GM18873 (cell line): ENCODE measurements at regions not wholly inside any gene's neighbourhood (a gene's known extent, or its start where the extent isn't known, plus 50 kb on each side); places are given as distances from the start of the nearest gene placed in this dataset.

Source experiments
- ATAC-seq: cut with Tn5 transposase; IDR thresholded peaks from one replicate; pipeline ENCODE4 v1.9.1; 2021; ENCODE audit warnings: mild to moderate bottlenecking, moderate library complexity, moderate number of reproducible peaks; ENCODE audit not compliant: unreplicated experiment, low FRiP score

DNA sequence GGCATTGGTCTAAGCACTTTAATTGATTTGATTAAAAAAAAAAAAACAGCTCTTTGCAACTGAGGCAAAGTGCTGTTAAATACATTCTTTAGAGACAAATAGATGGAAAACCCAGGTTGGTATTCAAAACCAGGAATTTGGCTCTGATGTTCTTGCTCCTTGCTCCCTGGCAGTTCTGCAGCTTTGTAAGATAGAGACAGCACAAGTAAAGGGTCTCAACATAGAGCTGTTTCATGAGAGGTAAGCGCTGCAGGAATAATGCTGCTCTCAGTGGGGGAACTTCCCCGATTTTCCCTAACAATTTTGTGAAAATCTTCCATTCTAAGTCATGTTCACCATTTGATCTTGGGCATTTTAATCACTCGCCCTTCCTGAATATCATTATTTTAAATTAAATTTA lies 479.5 kb upstream of the HS3ST1 start:
- ATAC-seq = no peak

DNA sequence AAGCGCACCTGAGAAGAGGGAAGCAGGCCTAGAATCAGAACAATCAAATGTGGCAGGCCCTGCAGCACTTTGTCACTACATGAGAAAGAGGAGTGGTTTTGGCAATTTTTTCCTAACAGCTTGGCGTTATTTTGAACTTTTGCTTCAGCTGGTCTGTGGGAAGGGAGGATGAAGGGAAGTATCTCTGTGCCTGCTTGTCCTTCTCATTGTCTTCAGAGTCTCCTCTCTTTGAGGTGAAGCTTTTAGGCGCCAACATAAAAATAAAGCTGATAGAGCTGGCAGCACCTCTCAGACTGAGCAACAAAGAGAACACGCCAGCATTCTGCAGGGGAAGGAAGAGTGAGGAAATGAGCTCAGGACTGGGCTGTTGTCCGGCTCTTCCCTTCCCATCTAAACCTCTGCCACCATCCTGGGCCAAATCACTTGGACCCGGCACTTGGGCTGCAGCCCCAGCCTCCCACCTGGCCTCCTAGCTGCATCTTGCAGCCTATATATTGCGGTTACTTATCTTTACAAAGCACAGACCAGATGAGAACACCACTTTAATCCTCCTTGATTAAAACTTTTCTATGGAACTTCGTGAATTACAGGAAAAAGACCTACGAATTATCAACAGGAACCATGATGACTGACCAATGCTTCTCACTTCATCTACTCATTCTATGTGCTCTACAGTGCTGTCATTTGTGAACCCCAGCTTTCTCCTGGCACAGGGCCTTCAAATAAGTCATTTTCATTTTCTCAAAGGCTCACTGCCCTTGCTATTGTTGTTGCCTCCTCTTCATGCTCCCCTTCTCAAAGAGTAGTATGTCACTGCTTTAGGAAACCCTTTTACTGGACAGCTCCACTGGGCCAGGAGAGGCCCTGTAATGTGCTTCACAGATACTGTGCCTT lies 476.4 kb upstream of the HS3ST1 start:
- no peak for ATAC-seq

DNA sequence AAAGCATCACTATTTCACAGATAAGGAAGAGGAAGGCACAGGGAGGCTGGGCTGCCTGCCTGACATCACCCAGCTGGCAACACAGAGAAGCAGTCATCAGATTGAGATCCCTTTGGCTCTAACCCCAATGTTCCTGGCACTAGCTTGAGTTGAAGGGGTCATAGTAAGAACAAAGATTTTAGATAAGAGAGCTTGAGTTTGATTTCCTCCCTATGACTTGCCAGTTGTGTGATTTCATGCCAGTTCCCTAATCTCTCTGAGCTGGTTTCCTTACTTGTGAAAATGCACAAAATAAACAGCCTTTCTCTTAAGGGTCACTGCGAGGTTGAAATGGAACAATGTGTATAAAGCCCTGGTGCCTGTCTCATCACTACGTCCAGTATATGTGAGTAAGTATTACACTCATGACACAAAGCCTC lies 475.4 kb upstream of the HS3ST1 start:
- ATAC-seq = no peak

DNA sequence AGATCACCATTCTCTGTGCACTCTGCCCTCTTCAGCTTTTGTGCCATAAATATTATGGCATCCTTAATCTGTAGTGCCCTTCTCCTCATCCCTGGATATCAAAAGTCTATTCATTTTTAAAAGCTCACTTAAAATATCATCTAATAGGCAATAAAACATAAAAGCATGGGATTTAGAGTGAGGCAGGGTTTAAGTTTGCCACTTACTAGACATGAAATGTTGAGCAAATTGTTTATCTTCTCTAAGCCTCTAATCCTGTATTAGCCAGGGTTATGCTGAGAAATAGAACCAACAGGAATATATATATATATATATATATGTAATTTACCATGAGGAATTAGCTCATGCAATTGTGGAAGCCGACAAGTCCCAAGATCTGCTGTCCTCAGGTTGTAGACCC lies 472.4 kb upstream of the HS3ST1 start:
- no peak for ATAC-seq

DNA sequence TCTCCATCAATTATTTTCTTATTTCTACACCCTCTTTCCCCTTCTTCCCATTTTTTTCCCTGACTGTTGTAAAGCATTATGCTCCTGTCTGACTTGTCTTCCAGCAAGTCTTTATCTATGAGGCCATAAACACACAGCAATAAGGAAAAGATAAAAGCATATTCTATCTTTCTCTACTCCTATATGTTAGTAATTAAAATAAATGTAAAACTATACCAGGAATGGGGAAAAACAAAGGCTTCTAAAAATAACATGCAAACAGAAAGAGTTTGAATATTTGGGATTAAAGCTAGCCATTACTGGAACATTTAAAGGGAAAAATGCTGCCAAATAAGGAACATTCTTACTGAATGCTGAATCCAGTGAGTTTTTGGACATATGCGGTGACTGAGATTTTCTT lies 471.7 kb upstream of the HS3ST1 start:
- ATAC-seq = no peak

DNA sequence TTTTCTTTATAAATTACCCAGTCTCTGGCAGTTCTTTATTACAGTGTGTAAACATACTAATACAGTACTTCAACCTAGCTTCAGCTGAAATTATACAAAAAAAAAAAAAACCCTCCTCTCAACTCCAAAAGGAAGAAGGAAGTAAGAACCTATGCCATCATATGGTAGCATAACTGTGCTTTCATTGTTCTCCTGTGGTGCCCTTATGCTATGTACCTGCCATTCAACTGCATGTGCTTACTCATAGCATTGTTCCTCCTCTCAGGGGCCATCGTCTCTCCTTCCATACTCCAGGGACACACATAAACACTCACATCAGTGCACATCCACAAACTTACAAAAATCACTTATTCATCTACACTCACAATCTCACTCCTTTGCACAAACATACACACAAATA lies 470.1 kb upstream of the HS3ST1 start:
- no peak for ATAC-seq

DNA sequence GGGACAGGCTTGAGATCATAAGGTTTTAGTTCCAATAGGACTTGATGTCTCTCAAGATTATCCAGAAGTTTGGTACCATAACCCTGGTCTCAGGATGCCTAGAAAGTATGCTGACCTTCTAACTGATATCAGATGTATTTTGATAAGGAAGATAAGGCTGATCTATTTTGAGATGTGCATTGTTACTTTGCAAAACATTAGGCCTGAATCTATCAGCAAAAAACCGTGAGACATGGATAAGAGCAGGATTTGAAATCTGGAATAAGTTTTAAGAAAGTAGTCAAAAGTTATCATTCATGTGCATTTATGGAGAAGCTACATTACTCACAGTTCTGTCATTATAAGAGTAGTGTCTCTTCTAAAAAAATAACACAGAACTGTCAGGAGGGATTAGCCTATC lies 467.1 kb upstream of the HS3ST1 start:
- no peak for ATAC-seq

DNA sequence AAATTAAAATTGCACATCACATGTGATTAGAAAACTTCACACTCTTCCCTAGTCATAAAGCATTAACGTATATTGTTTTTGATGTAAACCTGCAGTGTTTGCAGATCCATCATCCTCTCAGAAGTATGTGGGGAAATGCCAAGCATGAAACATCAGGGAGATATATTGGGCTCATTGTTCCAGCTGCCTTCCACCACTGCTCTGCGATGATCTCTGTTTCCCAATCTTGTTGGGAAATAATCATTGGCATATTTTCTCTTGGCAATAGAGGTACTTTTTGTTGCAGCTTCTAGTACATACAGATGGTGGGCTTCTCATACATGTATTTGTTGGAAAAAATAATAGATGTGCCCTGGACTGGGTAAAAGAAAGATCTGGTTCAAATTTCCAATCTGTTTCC lies 466.3 kb upstream of the HS3ST1 start:
- ATAC-seq = no peak

DNA sequence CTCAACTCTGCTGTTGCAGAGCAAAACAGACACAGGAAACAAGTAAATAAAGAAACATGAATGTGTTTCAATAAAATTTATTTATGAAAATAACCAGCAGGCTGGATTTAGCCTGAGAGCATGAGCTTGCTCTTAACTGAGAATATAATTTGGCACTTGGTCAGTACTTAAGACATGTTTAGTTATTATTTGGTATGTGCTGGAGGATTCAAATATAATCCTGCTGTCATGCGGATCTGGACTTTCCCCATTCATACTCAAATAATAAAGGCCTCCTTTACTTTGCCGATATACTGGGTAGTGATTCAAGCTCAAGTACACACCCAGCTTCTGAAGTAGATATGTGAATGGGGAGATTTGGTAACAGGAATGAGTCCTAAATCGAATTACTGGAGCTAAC lies 465.5 kb upstream of the HS3ST1 start:
- no peak for ATAC-seq

DNA sequence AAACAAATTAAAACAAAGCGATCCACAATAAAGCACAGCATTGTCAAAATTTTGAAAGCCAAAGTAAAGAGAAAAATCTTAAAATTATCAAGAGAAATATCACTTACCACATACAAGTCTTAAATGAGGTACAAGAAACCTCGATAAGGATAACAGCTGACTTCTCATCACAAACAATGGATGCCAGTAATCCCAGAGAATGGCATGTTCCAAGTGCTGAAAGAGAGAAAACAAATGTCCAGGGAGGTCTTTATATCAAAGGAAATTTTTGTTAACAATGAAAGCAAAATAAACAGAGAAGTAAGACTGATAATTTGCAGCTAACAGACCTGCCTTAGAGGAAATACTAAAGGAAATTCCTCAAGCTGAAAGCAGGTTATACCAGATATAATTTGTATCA lies 460.4 kb upstream of the HS3ST1 start:
- ATAC-seq = no peak

DNA sequence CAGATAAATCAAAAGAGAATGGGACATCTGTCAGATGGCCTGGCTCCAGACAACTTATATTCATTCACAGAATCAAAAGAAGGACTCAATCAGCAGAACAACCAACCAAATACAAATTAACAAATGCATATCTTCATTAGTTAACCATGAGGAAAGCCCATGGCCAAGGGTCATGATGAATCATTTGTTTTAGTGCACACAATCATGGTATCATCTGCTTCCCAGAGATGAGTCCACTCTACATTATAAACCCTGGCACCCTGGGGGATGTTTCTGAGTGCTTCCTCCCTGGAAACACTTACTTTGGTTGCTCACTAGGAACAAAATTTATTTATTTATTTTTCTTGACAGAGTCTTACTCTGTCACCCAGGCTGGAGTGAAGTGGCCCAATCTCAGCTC lies 453.3 kb upstream of the HS3ST1 start:
- ATAC-seq = no peak

DNA sequence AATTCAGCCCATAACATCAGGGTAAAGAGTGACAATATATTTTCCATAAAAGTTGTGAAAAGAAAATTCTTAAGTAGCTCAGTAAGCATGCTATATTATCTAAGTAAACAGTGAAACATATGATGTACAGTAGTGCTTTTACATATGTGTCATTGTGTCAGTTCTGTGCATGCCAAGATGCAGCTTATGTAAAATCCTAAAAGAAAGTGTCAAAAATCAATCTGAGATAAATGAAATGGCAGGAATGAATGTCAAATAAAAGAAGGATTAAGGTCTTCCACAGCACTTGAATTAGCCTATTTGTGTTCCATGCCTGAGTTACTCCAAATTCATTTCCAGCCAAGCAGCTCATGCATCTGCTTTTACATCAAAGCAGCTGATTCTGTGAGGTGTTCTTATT lies 452.7 kb upstream of the HS3ST1 start:
- ATAC-seq = no peak

DNA sequence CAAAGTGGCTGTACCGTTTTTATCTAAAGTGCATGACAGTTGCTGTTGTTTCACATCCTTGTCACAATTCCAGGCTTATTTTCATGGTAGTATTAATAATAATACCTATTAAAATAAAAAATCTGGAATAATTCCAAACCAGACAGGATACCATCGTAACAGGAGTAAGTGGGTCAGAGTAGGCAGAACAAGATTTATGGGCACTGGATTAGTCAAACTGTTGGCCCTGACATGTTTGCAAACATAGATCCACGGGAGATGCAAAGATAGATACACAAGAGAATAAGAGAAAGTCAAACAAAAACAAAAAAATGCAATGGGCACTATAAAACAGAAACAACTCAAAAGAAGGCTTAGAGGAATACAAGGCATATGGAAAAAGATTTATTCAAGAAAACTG lies 449.5 kb upstream of the HS3ST1 start:
- no peak for ATAC-seq

DNA sequence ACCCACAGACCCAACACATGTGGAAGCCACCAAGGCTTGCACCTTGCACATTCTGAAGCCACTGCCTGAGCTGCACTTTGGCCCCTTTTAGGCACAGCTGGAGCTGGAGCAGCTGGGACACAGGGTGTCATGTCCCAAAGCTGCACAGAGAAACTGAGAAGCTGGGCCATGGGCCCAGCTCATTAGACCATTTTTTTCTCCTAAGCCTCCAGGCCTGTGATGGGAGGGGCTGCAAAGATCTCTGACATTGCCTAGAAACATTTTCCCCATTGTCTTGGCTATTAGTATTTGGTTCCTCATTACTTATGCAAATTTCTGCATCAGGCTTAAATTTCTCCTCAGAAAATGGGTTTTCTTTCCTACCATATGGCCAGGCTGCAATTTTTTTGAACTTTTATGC lies 447.4 kb upstream of the HS3ST1 start:
- ATAC-seq = no peak

DNA sequence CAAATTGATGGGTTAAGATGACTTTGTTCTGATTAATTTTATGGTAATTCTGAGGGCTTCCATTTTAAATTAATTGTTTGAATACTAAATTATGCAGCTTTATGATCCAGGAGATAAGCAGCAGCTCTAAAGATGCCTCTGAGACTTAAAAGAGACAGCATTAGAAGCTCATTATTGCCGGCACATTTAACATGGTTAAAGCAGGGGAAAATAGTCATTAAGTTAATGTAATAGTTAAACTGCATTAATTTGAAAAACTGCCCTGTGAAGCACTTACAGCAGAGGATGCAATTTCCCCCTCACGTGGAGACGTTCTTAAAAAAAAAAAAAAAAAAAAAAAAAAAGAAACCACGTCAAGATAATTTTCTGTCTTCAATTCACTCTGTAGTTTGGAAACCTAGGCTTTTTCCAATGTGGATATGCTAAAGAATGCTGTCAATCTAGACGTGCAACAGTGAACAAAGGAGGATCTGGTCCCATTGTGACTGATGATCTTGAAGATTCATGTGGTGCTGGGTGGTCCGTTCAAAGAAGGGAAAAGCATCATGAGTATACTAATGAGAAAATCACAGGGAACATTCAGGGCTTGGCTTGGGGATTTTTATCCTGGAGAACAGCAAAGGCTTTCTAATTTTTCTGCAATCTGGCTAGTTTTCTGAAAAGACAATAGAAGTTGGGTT lies 440.6 kb upstream of the HS3ST1 start:
- no peak for ATAC-seq

DNA sequence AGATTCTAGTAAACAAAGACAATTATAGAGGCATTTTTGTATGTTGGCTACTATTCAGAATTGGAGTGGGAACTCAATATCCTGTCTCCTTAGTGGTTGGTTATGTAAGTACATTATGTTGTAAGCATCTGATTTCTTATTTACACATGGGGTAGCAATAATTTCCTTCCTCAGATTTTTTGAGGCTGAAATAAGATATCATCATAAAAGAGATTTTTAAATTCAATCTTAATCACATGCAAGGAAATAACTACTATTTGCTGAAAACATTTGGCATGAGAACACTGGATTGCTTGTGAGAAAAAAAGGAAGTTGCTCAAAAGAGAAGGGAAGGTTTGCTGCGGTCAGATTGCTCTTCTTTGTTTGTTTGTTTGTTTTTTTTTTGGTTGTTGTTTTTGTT lies 437.7 kb upstream of the HS3ST1 start:
- no peak for ATAC-seq

DNA sequence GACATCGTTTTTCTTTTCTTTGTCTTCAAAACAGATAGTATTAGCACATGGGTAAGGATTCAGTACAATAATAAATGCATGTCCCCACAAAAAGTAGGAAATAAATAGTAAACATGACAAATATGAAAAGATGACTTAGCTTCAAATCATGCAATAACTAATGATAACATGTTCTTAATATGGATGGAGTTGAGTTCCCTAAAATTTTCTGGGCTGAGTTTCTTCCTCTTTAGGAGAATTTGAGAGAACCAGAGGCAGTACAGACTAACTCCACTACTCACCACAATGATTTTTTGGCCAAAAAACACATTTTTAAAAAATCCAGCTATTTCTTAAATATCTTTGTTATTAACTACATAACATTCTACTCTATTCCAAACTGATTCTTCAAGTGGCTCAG lies 432.3 kb upstream of the HS3ST1 start:
- no peak for ATAC-seq

DNA sequence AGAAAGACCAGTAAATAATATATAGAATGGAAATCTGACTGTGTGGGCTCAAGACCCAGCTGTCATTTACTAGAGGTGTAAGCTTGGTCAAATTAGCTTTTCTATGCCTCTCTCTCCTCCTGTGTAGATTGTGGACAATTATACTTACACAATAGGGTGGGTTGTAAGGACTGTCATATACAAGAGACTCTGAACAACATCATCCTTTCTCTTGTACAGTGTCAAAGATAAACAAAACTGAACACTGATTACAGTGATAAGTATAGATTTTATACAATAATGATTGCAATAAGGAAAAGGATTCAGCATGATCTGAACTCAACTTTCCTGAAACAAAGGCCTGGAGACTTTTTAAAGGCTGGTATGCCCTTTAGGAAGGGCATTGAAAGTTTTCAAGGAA lies 429.2 kb upstream of the HS3ST1 start:
- ATAC-seq = no peak

DNA sequence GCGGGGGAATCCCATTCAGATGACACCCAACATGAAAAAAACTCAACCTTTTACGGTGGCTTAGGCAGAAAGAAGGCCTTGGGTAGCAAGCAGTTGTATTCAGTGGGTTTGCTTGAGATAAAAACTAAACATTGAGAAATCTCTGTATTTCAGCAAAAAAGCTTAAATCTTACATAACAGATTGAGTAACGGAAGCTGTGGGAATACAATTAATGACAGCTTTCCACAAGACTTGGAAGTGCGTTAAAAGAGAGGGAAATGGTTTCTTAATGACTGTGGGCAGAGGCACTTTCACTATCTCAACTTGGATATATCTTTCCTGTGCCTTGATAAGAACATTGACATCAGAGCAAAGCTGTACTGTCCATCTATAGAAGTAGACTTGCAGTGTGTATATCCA lies 418.5 kb upstream of the HS3ST1 start:
- ATAC-seq = no peak

DNA sequence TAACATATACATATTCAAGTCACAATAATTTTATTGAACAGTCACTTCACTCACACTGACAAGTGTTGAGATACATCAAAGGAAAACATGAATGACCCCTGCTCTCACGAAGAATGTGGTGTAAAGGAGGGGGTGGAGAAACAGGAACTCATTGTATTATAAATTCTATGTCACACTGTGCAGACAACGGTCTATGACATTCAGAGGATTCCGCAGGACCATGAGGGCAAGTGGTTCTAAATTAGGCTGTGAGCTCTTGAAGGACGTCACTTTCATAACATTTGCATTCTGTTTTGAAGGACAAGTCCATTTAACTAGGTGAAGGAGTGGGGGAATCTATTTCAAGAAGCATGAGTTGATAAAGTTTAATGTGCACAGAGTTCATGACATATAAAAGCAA lies 415.2 kb upstream of the HS3ST1 start:
- no peak for ATAC-seq

DNA sequence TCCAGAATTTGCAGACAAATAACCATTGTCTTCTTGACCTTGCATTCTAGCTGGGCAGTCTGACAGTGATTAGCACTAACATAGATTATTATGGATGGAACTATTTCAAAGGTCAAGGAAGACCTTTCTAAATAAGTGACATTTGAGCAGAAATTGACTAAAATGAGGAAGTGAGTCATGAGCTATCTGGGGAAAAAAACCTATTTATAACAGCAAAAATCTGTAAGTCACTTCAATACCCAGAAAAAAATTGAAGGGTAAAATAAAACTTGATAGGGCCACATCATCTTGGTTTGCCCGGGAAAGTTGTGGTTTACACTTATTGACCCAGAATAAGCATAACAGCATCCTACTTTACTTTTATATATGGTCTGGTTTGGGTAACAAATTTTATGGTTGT lies 414.6 kb upstream of the HS3ST1 start:
- no peak for ATAC-seq

DNA sequence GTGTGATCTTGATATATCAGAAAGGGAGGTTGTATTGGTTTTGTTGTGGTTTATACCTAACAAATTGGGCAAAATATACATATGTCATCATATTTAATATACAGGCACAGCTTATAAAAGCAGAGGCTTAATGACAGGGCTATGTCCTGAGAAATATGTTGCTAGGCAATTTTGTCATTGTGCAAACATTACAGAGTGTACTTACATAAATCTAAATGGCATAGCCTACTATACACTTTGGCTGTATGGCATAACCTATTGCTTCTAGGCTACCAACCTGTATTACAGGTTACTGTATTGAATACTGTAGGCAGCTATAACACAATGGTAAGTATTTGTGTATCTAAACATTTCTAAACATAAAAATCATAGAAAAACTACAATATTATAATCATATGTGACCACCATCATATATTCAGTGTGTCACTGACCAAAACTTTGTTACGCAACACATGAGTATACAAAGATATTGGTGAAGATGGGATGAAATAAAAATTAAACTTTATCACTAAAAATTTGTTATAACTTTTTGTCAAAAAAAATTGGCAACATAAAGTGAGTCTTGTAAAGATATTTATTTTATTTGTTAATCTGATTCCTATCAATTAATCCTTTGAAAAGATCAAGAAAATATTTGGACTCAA lies 414.0 kb upstream of the HS3ST1 start:
- ATAC-seq = no peak
